ENCODE measurements at regions not wholly inside any gene's neighbourhood (a gene's known extent, or its start where the extent isn't known, plus 50 kb on each side); places are given as distances from the start of the nearest gene placed in this dataset.

DNA sequence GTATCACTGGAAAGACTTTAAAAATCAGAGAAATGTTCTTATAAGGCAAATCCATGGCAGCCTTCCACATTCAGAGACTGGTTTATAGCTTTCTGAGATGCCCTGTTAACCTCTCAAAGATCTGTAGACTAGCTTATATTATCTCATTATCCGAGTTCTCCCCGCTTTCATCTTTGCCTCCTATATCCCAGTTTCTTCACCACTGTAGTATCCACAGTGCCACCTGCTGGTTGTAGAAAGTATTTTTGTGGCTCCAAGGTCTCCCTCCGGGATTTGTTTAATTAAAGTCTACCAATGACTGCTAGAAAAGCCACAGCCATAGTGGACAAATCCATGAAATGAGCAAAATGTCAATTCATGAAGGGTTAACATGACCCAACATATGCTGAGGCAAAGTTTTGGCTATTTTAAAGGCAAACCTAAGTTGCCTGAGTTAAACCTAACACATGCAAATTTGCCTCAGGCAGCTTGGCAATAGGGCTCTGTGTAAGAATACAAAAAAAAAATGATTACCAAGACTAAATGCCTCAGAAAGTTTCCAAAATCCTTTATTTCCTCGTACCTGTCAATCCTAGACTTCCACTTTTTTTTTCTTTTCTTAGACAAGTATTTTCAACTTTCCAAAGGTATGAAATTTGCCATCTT lies 218.8 kb upstream of the BMP4 start:
- peak; percentile 79 for DNase-seq

DNA sequence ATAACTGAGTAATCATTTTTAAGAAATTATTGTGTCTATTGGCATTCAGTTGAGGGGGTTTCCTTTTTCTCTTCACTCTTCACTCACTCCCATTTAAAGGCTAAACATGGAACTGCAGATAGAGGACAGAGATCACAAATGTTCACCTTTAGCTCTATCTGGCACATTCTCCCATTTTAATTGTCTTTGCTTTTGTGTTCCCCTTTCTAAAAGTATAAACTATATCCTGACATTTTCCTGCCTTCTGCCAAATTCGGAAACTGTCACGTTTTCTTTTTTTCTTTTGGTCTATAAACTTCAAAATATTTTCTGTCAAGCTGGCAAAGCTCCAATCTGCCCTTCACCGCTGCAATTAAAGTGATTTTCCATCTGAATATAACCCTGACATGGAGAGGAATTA lies 219.8 kb upstream of the CDKN3 start:
- DNase-seq, result no peak

DNA sequence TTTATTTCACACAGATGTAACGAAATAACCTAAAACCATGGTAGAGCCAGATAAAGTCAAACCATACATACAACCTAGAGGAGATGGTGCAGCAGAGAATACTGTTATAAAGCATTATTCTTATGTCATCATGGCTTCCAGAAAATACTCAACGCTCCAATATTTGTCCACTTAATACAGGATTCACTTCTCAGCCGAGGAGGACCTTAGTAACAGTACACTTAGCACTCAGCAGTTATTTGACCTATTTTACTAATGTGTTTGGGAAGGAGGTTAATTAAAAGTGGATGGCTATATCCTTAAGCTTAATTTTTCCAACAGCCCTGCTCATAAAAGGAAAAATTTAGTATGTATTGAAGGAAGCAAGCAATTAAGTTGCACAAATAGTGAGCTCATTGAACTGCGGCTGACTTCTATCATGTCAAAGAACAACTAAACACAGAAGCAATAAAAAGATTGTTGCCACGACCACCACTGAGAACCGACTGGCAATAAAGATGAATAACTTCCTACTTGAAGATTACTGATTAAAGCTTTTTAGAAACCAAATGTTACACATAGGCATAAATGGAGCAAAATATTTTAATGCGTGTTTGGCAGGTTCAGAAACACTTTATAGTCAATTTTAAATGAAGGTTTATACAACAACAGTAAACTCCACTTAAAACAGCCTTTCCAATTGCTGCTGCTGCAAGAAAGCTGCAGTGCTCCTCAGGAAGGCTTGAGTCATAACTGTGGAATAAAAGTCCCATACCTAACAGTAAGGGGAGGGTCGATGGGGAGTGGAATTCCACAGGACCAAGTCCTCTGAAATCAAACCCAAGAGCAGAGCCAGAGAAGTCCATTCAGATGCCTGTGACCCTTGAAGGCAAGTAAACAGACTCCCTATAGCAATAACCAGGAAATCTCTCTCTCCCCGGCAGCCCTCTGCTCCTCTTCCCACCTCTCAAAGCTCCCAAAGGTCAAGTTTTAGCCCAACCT lies 218.9 kb upstream of the CDKN3 start:
- no peak for DNase-seq

DNA sequence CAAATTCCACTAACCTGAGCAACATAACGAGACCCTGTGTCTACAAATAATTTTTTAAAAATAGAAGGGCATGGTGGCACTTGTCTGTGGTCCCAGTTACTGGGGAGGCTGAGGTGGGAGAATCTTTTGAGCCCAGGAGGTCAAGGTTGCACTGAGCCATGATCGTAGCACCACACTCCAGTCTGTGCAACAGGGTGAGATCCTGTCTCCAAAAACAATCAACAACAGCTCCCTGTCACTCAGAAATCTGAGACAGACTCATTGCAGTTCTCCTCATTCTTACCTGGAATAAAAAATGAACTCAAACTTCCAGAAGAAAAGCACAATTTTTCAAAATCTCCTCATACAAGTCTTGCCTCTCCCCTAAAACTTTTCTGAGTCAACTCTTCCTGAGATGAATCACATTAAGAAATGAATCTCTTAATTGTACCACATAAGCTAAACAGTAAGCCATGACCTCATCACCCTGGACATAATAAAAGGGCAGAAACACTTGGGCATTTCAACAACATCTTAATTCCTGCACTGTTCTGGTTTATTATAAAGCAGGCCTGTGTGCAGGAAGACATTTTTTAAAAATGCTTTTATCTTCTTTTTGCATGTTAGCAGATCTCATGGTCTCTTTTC lies 214.3 kb upstream of the CDKN3 start:
- DNase-seq, result no peak

DNA sequence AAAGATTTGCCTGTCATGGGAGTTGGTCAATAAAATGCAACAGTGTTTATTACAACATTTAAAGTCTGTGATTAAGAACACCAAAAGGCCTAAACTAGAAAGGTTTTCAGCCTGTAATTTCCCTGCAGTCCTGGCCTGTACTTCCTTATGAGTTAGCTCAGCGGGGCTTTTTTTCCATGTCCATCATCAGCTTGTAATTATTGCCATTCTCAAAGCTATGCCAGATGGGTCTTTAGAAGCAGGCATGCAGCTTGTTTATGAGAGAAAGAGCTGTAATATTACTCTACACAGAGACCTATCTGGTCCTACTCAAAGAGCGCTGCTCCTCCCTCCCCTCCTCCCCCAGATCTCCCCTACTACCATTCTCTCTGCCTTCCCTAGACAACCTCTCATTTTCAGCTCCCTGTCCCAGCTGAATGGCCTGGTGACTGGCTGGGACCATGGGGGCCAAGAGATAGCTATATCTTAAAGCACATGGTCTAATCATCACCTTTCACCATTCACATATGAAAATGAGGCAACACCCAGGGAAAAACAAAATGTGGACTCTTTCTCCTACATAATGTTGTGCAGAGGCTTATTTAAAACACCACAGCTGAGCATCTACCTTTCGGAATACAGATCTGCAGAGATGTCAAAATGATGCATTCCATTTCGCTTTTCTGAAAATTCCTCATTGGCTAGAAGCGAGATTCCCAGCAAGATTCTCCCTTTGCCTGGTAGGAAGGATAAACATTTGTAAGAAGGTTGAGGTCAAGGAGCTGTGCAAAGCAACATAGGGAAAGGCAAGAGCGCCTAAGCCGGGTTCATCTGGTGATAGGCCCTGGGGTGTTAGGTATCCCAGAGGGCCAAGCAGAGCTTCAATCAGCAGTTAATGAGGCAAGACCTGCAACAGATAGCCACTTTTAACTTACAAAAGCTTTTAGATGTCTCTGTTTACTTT lies 209.7 kb upstream of the CDKN3 start:
- DNase-seq, result no peak

DNA sequence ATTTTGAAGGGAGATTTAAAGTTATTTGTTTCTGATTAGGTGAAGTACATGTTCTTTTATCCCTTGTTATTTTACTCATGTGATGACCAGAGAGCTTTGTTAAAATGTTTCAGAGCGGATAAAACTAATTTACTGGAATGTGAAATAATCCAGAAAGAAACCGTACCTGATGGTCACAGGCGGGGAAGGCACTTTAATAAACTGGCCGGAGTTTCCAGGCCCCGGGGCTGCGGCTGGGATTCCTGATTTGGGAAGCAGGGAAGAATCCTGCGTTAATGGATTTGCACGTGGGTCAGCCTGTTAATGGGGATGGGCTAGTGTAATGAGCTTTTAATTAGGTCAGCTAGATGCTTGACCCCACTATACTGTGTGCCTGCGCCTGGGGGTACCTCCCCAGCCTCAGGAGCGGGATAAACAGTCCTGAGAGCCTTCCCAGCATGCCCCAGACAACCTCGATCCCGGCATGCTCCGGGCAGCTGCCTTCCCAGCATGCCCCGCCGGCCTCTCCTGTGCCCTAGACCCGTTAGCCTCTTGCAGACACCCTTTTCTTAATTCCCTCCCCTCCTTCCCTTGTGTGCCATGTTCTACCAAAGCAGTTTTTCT lies 208.6 kb upstream of the CDKN3 start:
- DNase-seq, result no peak

DNA sequence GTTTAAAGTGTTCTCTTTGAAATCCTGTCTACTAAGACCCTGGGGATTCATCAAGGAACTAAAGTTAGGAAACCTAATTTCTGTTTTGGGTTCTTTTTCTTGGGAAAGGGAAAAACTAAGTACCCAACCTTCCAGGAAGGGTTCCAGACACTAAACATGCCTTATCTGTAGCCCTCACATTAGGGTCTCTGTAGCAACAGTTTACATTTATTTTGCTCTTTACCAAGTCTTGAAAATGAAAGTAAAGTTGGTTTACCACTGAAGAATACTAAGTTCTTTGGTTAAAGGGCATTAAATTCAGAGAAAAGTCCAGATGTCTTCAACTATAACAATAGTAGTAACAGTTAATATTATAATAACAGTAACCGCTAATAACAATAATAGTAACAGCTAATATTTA lies 207.5 kb upstream of the CDKN3 start:
- DNase-seq, result no peak

DNA sequence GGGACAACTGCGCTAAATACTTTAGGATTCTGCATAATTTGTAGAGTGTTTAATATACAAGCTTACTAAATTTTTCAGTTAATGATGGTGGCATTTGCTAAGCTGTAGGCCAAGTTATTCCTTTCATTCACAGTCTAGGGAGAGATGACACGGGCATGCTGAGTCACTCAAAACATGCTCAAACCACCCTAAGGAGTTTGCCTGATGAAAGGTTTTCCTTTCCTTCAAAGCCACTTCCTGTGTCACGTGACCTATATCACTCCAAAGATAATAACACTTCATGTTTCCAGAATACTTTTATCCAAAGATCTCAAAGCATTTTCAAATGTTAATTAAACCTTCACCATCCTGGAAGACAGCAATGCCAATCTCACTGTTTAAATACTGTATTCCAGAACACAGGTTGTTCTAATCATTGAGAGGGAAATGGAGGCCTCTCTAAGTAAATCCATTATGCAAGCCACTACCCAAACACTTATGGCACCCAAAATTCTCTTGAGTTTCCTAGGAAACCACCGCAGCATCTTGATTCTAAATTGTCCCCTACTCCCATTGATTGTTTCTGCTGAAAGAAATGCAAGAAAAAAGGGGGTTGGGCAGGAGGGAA lies 207.0 kb upstream of the CDKN3 start:
- DNase-seq, result no peak

DNA sequence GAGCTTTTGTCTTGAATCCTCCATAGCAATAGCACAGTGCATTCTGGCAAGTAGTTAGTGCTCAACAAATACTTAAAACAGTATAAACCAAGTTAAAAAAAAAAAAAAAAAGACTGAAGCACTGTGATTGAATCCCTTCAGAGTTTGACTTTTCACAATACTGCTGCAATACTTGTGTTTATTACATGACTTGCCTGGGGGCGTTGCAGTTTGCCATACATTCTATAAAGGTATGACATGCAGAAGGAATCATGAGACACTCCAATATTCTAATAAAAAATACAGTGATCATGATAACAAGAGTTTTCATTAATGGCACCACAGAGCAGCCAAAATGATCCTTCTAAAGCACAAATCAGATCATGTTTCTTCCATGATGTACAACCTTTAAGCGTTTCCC lies 205.0 kb upstream of the CDKN3 start:
- DNase-seq, result no peak

DNA sequence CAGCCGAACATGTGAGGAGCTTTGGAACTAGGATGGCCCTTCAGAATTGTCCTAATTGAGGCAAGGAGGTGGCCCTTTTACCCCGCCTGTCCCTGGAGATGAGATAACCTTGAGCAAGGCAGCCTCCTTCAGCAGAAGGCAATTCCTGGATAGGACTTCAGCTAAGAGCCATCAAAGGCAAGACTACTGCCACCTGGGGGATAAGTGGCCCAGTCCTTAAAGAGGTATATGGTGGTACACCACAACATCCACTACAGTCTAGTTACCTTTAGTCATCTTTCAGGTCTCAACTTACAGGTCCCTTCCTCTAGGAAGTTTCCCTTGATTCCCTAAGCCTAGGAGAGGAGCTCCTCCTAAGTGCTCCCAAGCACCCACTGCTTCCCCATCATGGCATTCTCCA lies 204.2 kb upstream of the CDKN3 start:
- DNase-seq, result no peak

DNA sequence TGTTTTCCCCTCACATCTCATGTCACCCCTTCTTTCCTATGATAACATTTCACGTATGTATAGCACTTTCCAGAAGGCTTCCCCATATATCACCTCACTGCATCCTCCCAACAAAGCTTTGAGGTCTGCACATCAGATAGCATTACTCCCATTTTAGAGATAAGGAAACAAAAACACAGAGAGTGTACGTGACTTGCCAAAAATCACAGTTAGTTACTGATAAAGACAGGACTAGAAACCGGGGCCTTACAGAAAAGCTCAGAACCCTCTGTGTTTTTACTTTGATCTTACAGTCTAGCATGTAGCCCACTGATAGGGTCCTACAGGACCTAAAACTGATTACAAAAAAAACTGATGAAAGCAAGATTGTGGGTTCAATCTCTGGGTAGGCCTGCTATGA lies 202.9 kb upstream of the CDKN3 start:
- no peak for DNase-seq

DNA sequence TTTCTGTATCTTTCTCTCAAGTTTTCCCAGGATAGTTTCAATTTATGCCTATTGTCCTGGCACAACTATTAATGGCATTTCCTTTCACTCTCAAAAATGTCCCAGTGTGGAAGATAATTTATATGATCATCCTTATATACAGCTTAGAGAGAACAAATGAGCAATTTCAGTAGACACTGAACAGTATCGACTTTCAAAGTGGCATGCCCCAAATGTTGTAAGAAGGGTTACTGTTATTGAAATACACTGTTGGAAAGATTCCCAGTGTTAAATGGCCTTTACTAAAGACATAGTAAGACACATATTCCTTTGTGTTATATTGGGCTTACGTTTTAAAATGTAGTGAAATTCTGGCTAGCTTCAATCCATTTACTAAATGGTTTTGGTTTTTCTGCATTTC lies 202.3 kb upstream of the CDKN3 start:
- DNase-seq, result no peak

DNA sequence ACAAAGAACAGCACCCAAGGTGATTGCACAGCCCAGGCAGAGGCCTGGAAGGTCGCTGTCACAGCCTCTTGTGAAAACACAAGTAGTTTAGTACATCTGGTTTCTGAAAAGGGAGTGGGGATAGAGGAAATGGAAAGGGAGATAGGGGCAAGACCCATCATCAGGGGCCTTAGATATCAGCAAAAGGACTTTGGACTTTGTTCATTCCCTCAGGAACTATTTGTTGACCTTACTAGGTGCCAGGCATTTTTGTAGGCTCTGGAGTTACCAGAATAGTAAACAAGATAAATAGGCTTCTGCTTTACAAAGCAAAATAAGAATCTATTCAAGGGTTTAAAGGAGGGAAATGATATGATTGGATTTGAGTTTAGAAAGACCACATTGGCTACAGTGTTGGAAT lies 199.4 kb upstream of the CDKN3 start:
- DNase-seq, result no peak

DNA sequence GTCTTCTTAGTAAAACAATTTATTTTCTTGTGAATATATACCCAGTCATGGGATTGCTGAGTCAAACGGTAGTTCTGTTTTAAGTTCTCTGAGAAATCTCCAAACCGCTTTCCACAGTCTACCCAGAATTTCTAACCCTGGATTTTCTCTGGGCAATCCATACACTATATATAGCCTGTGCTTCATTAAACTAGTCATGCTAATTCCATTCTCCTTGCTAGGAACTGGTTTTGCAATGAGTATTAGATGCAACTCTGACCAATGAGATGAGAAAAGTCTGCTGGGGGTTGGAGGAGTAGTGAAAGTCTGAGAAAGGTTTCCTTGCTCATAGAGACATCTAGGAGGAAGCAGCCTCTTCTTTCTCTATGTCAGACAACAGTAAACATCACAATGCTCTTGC lies 196.1 kb upstream of the CDKN3 start:
- DNase-seq, result no peak

DNA sequence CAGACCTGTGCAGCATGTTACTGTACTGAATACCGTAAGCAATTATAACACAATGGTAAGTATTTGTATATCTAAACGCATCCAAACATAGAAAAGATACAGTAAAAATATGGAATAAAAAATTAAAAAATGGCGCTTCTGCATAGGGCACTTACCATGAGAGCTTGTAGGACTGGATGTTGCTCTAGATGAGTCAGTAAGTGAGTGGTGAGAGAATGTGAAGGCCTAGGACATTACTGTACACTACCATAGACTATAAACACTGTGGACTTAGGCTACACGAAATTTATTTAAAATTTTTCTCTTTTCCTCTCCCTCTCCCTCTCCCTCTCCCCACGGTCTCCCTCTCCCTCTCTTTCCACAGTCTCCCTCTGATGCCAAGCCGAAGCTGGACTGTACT lies 194.5 kb upstream of the CDKN3 start:
- no peak for DNase-seq

DNA sequence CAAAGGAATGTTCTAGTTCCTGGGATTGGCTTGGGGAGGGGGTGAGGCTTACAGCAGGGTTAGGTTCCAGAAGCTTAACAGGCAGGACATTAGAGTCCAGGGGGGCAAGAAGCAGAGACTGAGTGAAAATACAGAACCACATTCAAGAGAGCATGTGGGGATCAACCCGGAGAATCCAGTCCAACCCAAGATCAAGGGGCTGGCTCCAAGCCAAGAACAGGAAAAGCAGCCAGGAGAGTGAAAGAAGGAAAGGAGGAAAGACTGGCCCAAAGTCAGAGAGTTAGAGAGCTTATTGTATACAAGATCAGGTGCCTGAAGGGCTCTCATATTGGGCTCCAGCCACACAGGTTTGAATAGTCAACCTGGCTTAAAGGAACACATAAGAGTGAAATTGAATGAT lies 190.3 kb upstream of the CDKN3 start:
- no peak for DNase-seq

DNA sequence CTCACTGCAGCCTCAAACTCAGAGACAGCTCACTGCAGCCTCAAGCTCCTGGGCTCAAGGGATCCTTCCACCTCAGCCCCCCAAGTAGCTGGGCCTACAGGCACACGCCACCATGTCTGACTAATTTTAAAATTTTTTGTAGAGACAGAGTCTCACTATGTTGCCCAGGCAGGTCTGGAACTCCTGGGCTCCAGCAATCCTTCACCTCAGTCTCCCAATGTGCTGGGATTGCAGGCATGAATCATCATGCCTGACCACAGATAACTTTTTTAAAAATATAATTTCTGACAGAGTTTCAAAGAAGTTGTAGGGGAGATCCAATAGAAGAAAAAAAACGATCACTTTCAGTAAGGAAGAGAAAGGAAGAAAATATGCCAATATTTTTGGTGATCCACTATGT lies 189.7 kb upstream of the CDKN3 start:
- no peak for DNase-seq

DNA sequence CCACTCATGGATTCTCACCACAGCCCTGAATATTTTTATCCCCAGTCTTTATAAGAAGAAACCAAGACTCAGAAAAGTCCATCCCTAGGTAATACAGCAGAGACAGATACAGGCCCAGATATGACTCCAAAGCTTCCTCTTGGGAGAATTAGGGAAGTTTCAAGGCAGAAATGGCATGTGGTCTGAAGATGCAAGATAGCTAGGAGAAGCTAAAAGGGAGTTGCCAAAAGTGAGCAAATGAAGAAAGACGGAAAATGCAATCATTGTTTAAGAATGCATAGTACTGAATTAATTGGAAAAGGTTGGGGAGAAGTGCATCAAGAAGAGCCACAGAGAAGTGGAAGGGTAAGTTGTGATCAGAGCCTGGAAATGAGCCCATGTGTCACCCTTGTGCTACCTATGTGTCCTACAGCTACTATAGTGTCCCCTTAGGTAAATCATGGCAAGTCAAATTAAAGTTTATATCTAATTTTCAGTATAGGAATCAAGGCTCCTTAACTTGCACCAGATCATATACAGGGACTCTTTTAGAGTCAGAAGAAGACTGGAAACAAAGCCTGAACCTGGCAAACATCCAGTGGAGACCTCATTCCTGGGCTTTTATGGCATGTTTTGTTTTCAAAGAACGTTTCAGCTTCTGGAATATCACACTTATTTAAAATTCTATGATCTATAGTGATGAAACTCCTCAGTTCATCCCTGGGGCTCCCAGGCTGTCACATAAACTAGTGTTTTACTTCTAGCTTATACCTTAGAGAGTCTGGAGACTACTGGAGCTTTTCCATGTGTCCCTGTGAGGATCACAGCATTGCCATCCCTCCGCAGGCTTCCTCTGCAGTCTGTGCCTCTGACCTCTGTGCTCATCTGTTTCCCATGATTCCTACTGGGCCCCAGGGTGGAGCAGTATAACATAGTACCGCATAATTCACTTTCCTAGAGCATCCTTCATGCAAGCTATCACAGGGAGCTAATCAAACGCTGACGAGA lies 189.0 kb upstream of the CDKN3 start:
- no peak for DNase-seq

DNA sequence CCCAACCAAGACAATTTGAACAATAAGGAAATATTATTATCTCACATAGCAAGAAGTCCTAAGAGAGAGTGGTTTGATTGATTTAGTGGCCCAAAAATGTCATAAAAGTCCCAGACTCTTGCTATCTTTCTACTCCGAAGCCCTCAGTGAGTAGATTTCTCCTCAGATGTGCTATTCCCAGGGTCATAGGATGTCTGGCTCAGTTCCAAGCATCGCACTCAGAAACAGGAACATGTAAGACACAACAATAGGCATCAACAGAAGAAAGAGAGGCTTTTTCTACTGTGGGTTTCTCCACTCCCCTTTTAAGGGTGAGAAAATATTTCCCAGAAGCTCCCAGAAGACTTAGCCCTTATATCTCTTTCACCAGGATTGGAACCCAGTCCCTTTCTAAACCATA lies 188.1 kb upstream of the CDKN3 start:
- no peak for DNase-seq
